Mesenchymal stem cell (in vitro differentiated cells and primary cell): ENCODE measurements at regions not wholly inside any gene's neighbourhood (a gene's known extent, or its start where the extent isn't known, plus 50 kb on each side); places are given as distances from the start of the nearest gene placed in this dataset.
A peak's percentile ranks its signal among the peaks of the same experiment; 100 is the strongest.

Experiments used
- DNase-seq: peaks from one replicate; pipeline ENCODE4 v3.0.0-alpha.2; 2013
- H2AFZ ChIP-seq: one replicate; pipeline ENCODE4 v1.6.1; 2013; ENCODE audit warnings: low read depth, mild to moderate bottlenecking, control low read depth, inconsistent platforms, low read length, moderate library complexity
- H2AK5ac ChIP-seq: 2 replicates; pipeline ENCODE4 v1.6.1; 2013; ENCODE audit warnings: low read length, moderate library complexity, mild to moderate bottlenecking, inconsistent platforms; ENCODE audit not compliant: severe bottlenecking
- H2BK120ac ChIP-seq: one replicate; pipeline ENCODE4 v1.6.1; 2013; ENCODE audit warnings: low read depth, mild to moderate bottlenecking, inconsistent platforms, low read length, moderate library complexity
- H2BK12ac ChIP-seq, 2 experiments: one replicate each; pipeline ENCODE4 v1.6.1; 2013; ENCODE audit warnings: inconsistent platforms in 2 of 2, low read length in 2 of 2, mild to moderate bottlenecking in 2 of 2, moderate library complexity in 2 of 2, control low read depth in 1 of 2
- H2BK15ac ChIP-seq: one replicate; pipeline ENCODE4 v1.6.1; 2013; ENCODE audit warnings: mild to moderate bottlenecking, low read depth, inconsistent platforms; ENCODE audit not compliant: poor library complexity, severe bottlenecking
- H2BK5ac ChIP-seq: 2 replicates; pipeline ENCODE4 v1.6.1; 2013; ENCODE audit warnings: low read depth, mild to moderate bottlenecking, low read length, control low read depth, inconsistent platforms; ENCODE audit not compliant: poor library complexity, severe bottlenecking
- H3K14ac ChIP-seq, 2 experiments: one replicate each; pipeline ENCODE4 v1.6.1; 2013; ENCODE audit warnings: inconsistent platforms in 2 of 2, low read length in 2 of 2, control low read depth in 1 of 2, mild to moderate bottlenecking in 1 of 2, moderate library complexity in 1 of 2
- H3K18ac ChIP-seq, 2 experiments: one replicate each; pipeline ENCODE4 v1.6.1; 2013; ENCODE audit warnings: inconsistent platforms in 2 of 2, low read length in 2 of 2, control low read depth in 1 of 2, low read depth in 1 of 2, mild to moderate bottlenecking in 1 of 2
- H3K23ac ChIP-seq, 2 experiments: one replicate each; pipeline ENCODE4 v1.6.1; 2013; ENCODE audit warnings: inconsistent platforms in 2 of 2, low read length in 2 of 2, mild to moderate bottlenecking in 2 of 2, moderate library complexity in 2 of 2, control low read depth in 1 of 2
- H3K27ac ChIP-seq: 2 replicates; pipeline ENCODE4 v1.5.1; 2013; ENCODE audit warnings: mild to moderate bottlenecking, moderate library complexity, low read length, control low read depth, inconsistent platforms; ENCODE audit not compliant: poor library complexity, severe bottlenecking
- H3K27me3 ChIP-seq, 2 experiments: 2 replicates each; pipeline versions ENCODE4 v1.6.1 to v1.7.0; 2013; ENCODE audit warnings: low read length in 2 of 2, mild to moderate bottlenecking in 2 of 2, moderate library complexity in 2 of 2, control low read depth in 1 of 2, inconsistent platforms in 1 of 2; ENCODE audit not compliant: control insufficient read depth in 1 of 2, insufficient read depth in 1 of 2
- H3K36me3 ChIP-seq, 2 experiments: 2 replicates each; pipeline versions ENCODE4 v1.6.1 to v1.7.0; 2013; ENCODE audit warnings: low read length in 2 of 2, control low read depth in 1 of 2, inconsistent platforms in 1 of 2, low read depth in 1 of 2, mild to moderate bottlenecking in 1 of 2; ENCODE audit not compliant: insufficient read depth in 2 of 2, control insufficient read depth in 1 of 2
- H3K4ac ChIP-seq, 2 experiments: one replicate each; pipeline ENCODE4 v1.6.1; 2013; ENCODE audit warnings: inconsistent platforms in 2 of 2, low read length in 2 of 2, mild to moderate bottlenecking in 2 of 2, moderate library complexity in 2 of 2, control low read depth in 1 of 2, low read depth in 1 of 2
- H3K4me1 ChIP-seq: 2 replicates; pipeline ENCODE4 v1.6.1; 2013; ENCODE audit warnings: low read depth, low read length, control low read depth; ENCODE audit not compliant: control insufficient read depth, insufficient read depth
- H3K4me2 ChIP-seq: 2 replicates; pipeline ENCODE4 v1.6.1; 2013; ENCODE audit warnings: low read length, mild to moderate bottlenecking, inconsistent platforms; ENCODE audit not compliant: poor library complexity, severe bottlenecking
- H3K4me3 ChIP-seq, 2 experiments: 2 replicates each; pipeline versions ENCODE4 v1.5.1 to v1.7.0; 2013; ENCODE audit warnings: low read length in 2 of 2, mild to moderate bottlenecking in 2 of 2, control low read depth in 1 of 2, low read depth in 1 of 2; ENCODE audit not compliant: insufficient read depth in 1 of 2
- H3K79me1 ChIP-seq: replicated peaks from 2 replicates; pipeline ENCODE4 v1.6.1; 2013; ENCODE audit warnings: mild to moderate bottlenecking, control low read depth, low read length, inconsistent platforms; ENCODE audit not compliant: poor library complexity, severe bottlenecking
- H3K9ac ChIP-seq: 2 replicates; pipeline ENCODE4 v1.7.0; 2013; ENCODE audit warnings: mild to moderate bottlenecking, low read length, moderate library complexity
- H3K9me3 ChIP-seq: 2 replicates; pipeline ENCODE4 v1.7.0; 2013; ENCODE audit warnings: mild to moderate bottlenecking, low read length; ENCODE audit not compliant: control insufficient read depth
- H4K8ac ChIP-seq: one replicate; pipeline ENCODE4 v1.6.1; 2013; ENCODE audit warnings: inconsistent platforms, mild to moderate bottlenecking, low read length, moderate library complexity
- H4K91ac ChIP-seq: one replicate; pipeline ENCODE4 v1.6.1; 2013; ENCODE audit warnings: mild to moderate bottlenecking, low read length, inconsistent platforms
- WGBS: methylation state at CpG from one replicate; pipeline ENCODE4 v1.1.7; 2013; ENCODE audit warnings: mixed read lengths; 5-methylcytosine and 5-hydroxymethylcytosine counted together

DNA sequence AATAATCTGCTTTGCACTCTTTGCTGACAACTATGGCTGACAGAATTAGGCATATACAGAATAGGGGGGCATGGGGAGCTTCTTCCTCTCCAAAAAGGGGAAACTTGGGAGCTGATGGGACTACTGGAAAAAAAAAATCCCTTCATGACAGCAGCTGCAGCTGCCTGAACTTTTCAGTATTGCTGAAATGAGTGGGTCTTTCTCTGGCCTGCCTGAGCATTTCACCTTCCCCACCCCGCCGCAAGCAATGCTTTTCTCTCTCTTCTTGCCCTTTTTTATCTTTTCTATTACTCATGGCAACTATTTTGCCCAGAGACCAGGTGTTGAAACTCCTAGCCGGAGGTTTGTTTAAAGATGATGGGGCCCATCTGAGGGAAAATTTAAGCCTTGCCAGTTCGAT, 244.9 kb downstream of the SEMA3D start:
- Histone ChIP-seq H2BK15ac (no peak overlapping the region), H2BK120ac (no peak overlapping the region), H3K4ac (no peak overlapping the region), H4K91ac (no peak overlapping the region), H3K9me3 (no peaks in the 10 kb centered on the region), H3K23ac (no peak overlapping the region), H2AK5ac (no peak overlapping the region), H2AFZ (no peak overlapping the region), H3K9ac (no peak overlapping the region), H3K4me3 (no peak overlapping the region), H3K4me1 (no peaks in the 10 kb centered on the region), H2BK5ac (no peak overlapping the region), H3K79me1 (no peaks in the 10 kb centered on the region), H4K8ac (no peak overlapping the region), H3K27ac (no peak overlapping the region), H3K36me3 (no peaks in the 10 kb centered on the region), H3K27me3 (no peaks in the 10 kb centered on the region), H3K14ac (no peak overlapping the region), H3K18ac (no peak overlapping the region), H2BK12ac (no peak overlapping the region), H3K4me2 (no peak overlapping the region)
- no peak for DNase-seq
- WGBS: 94% methylated on average over 3 of the region's 4 CpGs

DNA sequence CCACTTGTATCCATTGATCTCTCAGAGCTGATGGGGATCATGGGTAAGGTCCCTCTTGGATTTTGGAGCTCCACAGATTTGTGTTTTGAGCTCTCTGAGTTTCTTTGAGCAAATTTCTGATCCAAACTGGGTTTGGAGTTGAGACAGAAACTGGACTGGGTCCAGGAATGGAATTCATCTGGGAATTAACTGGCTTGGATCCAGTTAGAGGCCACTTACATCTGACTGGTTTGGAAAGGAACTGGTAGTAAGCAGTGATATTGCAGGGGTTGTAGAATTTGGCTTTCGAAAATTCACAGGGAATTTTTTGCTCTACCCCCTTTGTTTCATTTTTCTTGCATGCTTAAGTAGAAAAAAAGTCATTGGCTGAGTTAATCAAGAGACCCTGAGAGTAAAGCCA, 245.6 kb downstream of the SEMA3D start:
- H3K4ac ChIP-seq: no peak overlapping the region
- H3K14ac ChIP-seq: no peak overlapping the region
- H3K36me3 ChIP-seq: no peaks in the 10 kb centered on the region
- H3K23ac ChIP-seq: no peak overlapping the region
- no peak overlapping the region for H2BK12ac ChIP-seq
- no peak overlapping the region for H2BK5ac ChIP-seq
- DNase-seq: no peak
- no CpG with 5 or more reads among the region's 1 CpG for WGBS
- no peak overlapping the region for H4K91ac ChIP-seq
- no peaks in the 10 kb centered on the region for H3K9me3 ChIP-seq
- no peak overlapping the region for H2BK15ac ChIP-seq
- H2AFZ ChIP-seq: no peak overlapping the region
- H3K4me1 ChIP-seq: no peaks in the 10 kb centered on the region
- no peak overlapping the region for H2BK120ac ChIP-seq
- no peak overlapping the region for H3K9ac ChIP-seq
- no peak overlapping the region for H4K8ac ChIP-seq
- no peak overlapping the region for H3K27ac ChIP-seq
- H2AK5ac ChIP-seq: no peak overlapping the region
- H3K27me3 ChIP-seq: no peaks in the 10 kb centered on the region
- no peaks in the 10 kb centered on the region for H3K79me1 ChIP-seq
- H3K18ac ChIP-seq: no peak overlapping the region
- H3K4me3 ChIP-seq: no peak overlapping the region
- H3K4me2 ChIP-seq: no peak overlapping the region

DNA sequence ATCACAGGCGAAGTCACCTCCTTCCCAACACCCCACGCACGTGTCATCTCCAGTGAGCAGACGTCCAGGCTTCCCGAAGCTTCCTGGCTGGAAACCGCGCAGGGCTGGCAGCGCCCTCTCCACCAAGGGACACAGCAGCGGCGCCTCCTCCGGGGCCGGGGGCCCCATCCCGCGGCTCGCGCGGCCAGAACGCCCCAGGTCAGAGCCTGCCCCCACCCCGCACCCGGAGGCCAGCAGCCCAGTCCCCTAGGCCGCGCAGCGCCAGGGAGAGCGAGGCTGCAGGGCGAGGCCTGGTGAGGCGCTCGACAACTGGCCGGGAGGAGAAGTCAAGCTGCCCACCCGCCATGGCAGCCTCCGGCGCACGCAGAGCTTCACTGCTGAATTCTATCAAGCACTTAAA, 247.0 kb downstream of the SEMA3D start:
- WGBS: 96% methylated on average over 32 of the region's 32 CpGs
- H2BK15ac ChIP-seq: no peak overlapping the region

DNA sequence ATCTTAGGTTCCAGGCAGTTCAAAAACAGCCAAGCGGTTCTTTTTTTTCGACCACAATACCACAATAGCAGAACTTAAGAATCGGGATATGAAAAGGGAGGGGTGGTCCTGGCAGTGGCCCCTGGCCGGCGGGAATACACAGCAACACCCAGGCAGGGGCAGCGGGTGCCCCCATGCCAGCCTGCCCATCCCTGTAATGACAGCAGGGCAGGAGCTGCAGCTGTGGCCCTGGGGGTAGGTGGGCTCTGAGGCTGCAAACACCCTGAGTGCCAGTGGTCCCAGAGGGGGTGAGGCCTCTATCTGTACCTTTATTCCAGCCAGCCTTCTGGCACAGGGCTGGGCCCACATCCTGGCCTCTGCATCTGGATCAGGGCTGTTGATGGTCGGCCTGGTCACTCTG, 247.4 kb downstream of the SEMA3D start:
- H2AK5ac ChIP-seq: no peak overlapping the region
- no peaks in the 10 kb centered on the region for H3K36me3 ChIP-seq
- H3K9me3 ChIP-seq: no peaks in the 10 kb centered on the region
- no peak overlapping the region for H2BK12ac ChIP-seq
- no peak overlapping the region for H4K91ac ChIP-seq
- H3K4me1 ChIP-seq: no peaks in the 10 kb centered on the region
- H2BK15ac ChIP-seq: no peak overlapping the region
- no peak overlapping the region for H3K23ac ChIP-seq
- H3K79me1 ChIP-seq: no peaks in the 10 kb centered on the region
- no peak overlapping the region for H2AFZ ChIP-seq
- no peak overlapping the region for H2BK120ac ChIP-seq
- H3K4ac ChIP-seq: no peak overlapping the region
- H3K4me2 ChIP-seq: no peak overlapping the region
- H3K14ac ChIP-seq: peak overlapping the region in 1 of 2 experiments; percentile 57
- H2BK5ac ChIP-seq: no peak overlapping the region
- H4K8ac ChIP-seq: no peak overlapping the region
- no peak overlapping the region for H3K4me3 ChIP-seq
- DNase-seq: no peak
- H3K27ac ChIP-seq: no peak overlapping the region
- H3K9ac ChIP-seq: no peak overlapping the region
- H3K27me3 ChIP-seq: no peaks in the 10 kb centered on the region
- H3K18ac ChIP-seq: no peak overlapping the region
- 96% methylated on average over 7 of the region's 7 CpGs for WGBS

More for the DNA sequence above, 247.0 kb downstream of the SEMA3D start:
- no peaks in the 10 kb centered on the region for H3K4me1 ChIP-seq
- H3K79me1 ChIP-seq: no peaks in the 10 kb centered on the region
- H3K27ac ChIP-seq: no peak overlapping the region
- H4K8ac ChIP-seq: no peak overlapping the region
- no peak overlapping the region for H2AFZ ChIP-seq
- no peak overlapping the region for H2BK12ac ChIP-seq
- H2AK5ac ChIP-seq: no peak overlapping the region
- H3K18ac ChIP-seq: no peak overlapping the region
- H3K23ac ChIP-seq: no peak overlapping the region
- H2BK120ac ChIP-seq: peak overlapping the region; percentile 8
- H3K36me3 ChIP-seq: no peaks in the 10 kb centered on the region
- no peak overlapping the region for H3K4me2 ChIP-seq
- H3K4me3 ChIP-seq: no peak overlapping the region
- no peaks in the 10 kb centered on the region for H3K9me3 ChIP-seq
- peak overlapping the region; percentile 61 for H4K91ac ChIP-seq
- no peak for DNase-seq
- H3K27me3 ChIP-seq: no peaks in the 10 kb centered on the region
- H3K9ac ChIP-seq: no peak overlapping the region
- H3K4ac ChIP-seq: no peak overlapping the region
- no peak overlapping the region for H3K14ac ChIP-seq
- H2BK5ac ChIP-seq: no peak overlapping the region
